Epithelial cell of esophagus (primary cell): ENCODE measurements at regions not wholly inside any gene's neighbourhood (a gene's known extent, or its start where the extent isn't known, plus 50 kb on each side); places are given as distances from the start of the nearest gene placed in this dataset.

ENCODE experiments used
- DNase-seq: peaks from one replicate; pipeline ENCODE4 v3.0.0; 2010; ENCODE audit warnings: low read depth
- H3K4me3 ChIP-seq: 2 replicates; pipeline ENCODE4 v1.5.1; 2011; ENCODE audit warnings: mild to moderate bottlenecking, low read length, control low read depth
- TF ChIP-seq, protein P1 (sequence below): IDR thresholded peaks from 2 replicates; pipeline ENCODE4 v1.5.1; 2011; ENCODE audit warnings: low read depth, mild to moderate bottlenecking, low read length, control low read depth, inconsistent platforms; ENCODE audit not compliant: insufficient read depth; ENCODE audit errors: missing control alignments

DNA sequence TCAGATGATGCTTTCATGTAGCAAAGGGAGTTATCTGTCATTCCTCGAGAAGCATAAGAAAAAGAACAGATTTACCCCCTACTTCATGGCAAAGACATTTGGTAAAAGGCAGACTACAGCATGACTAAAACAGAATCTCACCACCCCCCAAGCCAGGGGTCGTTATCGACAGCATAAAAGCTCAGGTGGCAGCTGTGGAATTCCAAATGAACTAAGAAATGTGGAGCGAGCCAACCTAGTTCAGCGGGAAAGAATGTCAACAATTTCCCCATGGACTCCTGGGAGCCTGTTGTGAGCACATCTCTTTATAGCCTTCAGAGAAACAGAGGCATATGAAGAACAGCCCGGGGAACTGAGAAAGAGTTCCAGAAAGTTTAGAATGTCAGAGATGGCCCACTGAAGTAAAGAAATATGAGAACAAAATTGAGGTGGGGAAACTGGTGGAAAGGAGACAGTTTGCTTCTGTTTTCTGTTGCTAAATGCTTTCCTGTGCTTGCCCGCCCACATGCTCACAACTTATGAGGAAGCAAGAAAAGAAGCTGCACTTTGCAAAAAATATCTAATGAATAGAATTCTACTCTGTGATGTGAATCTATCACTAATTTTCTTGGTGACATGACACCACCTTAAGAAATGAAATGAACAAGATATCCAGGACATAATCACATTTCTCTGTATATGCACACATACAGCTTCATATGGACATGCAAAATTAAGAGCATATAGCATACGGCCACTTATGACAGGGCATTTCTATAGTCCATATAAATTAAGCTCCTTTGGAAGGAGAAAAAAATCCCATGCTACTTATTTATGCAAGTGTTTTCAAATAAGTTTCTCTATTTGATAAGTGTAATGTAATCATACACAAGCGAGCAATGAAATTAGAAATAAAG, 135.3 kb upstream of the MID1 start:
- no peak overlapping the region for H3K4me3 ChIP-seq
- peak; percentile 30 for DNase-seq
- TF ChIP-seq, protein P1, sequence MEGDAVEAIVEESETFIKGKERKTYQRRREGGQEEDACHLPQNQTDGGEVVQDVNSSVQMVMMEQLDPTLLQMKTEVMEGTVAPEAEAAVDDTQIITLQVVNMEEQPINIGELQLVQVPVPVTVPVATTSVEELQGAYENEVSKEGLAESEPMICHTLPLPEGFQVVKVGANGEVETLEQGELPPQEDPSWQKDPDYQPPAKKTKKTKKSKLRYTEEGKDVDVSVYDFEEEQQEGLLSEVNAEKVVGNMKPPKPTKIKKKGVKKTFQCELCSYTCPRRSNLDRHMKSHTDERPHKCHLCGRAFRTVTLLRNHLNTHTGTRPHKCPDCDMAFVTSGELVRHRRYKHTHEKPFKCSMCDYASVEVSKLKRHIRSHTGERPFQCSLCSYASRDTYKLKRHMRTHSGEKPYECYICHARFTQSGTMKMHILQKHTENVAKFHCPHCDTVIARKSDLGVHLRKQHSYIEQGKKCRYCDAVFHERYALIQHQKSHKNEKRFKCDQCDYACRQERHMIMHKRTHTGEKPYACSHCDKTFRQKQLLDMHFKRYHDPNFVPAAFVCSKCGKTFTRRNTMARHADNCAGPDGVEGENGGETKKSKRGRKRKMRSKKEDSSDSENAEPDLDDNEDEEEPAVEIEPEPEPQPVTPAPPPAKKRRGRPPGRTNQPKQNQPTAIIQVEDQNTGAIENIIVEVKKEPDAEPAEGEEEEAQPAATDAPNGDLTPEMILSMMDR, result no peak

DNA sequence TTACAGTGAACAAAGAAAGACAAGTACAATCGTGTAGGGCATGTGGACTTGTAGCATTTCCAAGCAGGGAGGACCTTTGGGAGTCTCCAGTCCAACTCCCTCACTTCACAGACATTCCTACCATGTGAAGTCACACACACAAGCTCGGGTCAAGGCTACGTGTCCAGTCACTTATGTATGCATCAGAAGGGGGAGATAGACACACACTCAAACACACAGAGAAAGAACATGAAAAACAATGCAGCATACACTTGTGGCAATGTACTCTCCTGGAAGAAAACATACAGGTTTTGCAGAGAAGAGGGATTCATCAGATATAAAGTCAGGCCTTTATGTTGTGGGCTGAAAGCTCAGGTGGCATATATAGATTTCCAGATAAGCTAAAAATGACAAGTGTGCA, 136.1 kb upstream of the MID1 start:
- DNase-seq, result peak; percentile 76

DNA sequence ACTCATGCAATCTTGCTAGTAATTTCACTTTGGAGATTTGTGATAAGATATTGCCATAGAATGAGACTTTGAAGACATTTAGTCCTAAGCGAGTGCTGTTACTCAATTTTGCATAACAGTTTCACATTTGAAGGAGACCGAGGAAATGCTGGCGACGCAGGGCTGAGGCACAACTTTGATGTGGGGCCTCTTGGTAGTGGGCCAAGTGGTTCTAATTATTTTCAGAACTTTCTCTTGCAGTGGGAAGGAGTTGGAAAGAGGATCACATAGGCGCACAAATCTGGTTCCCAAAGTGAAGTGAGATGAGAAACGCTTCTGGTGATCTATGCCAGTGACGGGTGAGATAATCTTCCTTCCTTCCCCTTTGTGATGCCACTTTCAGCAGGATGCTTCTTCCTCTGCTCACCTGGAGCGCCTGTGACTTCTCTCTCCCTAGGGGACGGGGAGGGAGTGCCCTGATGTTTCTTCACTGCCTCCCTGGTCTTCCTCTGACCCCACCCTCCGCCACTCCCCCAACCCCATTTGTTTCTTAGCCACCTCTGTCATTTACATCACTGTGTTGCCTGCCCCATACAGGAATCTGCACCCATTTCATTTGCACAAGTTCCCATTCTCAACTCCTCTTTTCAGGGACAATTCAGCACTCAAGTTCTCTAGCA, 138.9 kb upstream of the MID1 start:
- no peak for DNase-seq
- no peak overlapping the region for H3K4me3 ChIP-seq
- TF ChIP-seq, protein P1, result no peak

More for the DNA sequence above, 136.1 kb upstream of the MID1 start:
- TF ChIP-seq, protein P1, result no peak
- H3K4me3 ChIP-seq, result no peak overlapping the region

DNA sequence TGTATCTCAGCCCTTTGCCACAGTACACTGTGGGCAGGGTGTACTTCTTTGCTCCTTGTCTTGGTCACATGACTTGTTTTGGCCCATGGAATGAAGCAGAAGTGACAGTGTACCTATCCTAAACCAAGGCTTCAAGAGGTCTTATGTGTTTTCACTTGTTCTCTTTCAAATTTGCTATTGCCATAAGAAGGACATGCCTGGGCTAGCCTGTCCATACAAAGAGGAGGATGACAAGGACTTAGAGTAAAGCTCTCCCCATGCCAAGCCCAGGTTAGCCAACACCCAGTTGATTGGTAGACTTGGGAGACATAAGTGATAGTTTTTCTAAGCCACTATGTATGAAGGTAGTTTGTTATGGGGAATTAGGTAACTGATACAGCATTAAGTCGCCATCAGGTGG, 141.1 kb upstream of the MID1 start:
- H3K4me3 ChIP-seq, result no peak overlapping the region
- TF ChIP-seq, protein P1, result no peak

DNA sequence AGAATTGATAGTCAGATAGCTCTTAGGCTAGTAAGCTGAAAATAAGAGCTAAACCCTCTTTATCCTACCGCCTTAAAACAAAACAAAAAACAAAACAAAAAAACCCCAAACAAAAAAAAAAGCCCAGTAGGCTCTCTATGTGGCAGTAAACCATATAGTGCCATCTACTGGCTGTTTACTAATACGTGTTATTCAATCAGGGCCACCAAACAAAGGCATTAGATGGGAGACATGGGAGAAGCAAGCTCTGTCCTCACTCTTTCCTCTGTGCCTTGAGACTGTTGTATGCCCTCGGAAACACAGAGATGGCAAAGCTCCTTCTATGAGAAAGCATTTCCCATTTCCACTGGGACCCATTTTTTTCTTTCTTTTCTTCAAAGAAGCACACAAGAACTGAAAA, 148.8 kb upstream of the MID1 start:
- DNase-seq, result peak; percentile 27
- no peak overlapping the region for H3K4me3 ChIP-seq
- TF ChIP-seq, protein P1, result peak; percentile 48

More for the DNA sequence above, 141.1 kb upstream of the MID1 start:
- peak; percentile 77 for DNase-seq

DNA sequence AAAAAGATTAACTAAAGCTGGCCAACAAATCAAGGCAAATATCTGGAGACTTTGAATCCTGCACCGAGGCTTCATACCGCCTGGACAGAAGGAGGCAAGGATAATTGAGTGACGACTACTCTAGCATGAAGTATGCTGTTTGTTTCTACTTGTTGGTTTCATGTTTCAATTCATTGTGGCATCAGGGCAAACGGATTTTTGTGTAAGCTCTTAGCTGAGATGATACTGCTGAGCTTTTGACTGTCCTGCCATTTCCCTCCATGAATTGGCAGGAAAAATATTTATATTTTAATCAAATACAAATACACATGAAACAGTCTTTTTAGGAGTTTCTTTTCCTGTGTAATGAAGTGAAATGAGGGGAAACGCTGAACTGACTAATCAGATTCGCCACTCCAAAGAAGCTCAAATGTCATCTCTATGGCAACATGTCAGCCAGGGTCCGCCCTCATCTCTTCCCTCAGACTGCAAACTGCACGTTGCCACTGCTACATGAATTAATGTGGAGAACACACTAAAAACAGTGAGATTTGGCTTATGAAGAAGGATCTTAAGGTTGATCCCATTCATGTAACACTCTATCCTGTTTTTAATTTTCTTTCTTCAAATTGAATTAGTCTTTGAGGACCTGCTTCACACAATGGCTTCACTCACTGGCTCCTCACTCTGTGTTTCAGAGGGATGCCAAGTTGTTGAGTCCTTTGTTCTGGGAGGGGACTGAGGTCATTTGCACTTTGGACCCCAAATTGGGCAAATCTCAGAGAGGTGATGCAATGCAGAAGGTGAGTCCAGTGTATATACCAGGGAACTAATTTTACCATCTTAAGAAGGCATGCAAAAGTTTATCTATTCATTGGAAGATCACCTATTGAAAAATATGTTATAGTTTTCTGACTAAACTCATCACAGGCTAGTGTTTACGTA, 149.6 kb upstream of the MID1 start:
- TF ChIP-seq, protein P1, result no peak
- DNase-seq, result no peak
- no peak overlapping the region for H3K4me3 ChIP-seq
